HG03439 (cell line): ENCODE measurements at regions not wholly inside any gene's neighbourhood (a gene's known extent, or its start where the extent isn't known, plus 50 kb on each side); places are given as distances from the start of the nearest gene placed in this dataset.
"Not testable (repeated sequence)": the region's sequence is repeated elsewhere in the genome, so short reads cannot be mapped to it uniquely, and the experiment has no call there.

Experiments used
- ATAC-seq: cut with Tn5 transposase; IDR thresholded peaks from one replicate; pipeline ENCODE4 v1.9.1; 2021; ENCODE audit warnings: mild to moderate bottlenecking, moderate library complexity; ENCODE audit not compliant: unreplicated experiment

DNA sequence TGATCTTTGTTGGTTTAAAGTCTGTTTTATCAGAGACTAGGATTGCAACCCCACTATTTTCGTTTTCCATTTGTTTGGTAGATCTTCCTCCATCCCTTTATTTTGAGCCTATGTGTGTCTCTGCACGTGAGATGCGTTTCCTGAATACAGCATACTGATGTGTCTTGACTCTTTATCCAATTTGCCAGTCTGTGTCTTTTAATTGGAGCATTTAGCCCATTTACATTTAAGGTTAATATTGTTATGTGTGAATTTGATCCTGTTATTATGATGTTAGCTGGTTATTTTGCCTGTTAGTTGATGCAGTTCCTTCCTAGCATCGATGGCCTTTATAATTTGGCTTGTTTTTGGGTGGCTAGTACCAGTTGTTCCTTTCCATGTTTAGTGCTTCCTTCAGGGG, 177.2 kb upstream of the RPS23 start:
- ATAC-seq, result not testable (repeated sequence)

DNA sequence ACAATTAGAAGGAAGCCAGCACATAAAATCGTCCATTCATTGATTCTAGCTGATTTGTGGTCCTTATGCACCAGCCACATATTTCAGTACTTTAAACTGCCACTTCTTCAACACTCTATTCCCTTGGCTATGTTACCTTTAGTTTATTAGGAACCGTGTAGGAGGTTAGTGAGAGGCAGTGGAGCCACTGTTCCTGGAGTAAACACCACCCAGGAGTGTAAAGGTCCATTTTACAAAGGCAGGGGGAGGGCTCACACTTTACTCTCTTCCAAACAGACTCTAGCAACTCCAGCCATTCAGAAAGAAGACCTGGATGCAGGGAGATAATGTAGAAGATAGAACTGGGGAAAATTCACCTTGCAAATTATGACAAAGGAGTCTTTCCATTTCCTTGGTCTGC, 170.2 kb upstream of the RPS23 start:
- ATAC-seq, result no peak

- no peak for ATAC-seq
Measured at GRCh38 chr5:82447913-82448312, 169.8 kb upstream of the RPS23 start.

GRCh38 chr5:82446809-82447208, 168.7 kb upstream of the RPS23 start:
- no peak for ATAC-seq

DNA sequence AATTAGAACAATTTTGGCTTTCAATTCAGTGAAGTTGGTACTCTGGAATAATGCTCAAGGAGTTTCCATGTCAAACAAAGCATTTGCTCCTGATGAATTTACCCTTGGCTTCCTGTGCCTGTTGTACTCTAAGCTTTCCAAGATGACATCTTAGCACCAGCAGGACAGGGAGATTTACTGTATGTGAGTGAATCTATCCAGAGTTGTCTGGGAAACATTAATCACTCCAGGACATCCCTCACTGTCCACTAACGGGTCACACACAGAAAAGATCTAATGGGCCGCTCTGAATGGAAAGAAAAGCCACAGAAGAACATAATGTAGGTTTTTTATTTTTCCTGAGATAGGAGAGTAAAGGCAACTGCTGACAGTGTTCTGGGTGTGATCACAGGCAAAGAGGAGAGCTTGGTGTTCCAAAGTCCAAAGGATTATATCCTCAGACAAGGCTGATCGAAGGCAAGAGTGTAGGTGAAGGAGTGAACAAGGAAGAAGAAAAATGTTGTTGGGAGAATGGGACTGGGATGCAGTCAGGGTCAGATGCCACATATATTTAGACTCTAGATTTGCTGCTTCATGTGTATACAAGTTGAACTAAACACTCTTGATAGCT, 167.7 kb upstream of the RPS23 start:
- no peak for ATAC-seq

DNA sequence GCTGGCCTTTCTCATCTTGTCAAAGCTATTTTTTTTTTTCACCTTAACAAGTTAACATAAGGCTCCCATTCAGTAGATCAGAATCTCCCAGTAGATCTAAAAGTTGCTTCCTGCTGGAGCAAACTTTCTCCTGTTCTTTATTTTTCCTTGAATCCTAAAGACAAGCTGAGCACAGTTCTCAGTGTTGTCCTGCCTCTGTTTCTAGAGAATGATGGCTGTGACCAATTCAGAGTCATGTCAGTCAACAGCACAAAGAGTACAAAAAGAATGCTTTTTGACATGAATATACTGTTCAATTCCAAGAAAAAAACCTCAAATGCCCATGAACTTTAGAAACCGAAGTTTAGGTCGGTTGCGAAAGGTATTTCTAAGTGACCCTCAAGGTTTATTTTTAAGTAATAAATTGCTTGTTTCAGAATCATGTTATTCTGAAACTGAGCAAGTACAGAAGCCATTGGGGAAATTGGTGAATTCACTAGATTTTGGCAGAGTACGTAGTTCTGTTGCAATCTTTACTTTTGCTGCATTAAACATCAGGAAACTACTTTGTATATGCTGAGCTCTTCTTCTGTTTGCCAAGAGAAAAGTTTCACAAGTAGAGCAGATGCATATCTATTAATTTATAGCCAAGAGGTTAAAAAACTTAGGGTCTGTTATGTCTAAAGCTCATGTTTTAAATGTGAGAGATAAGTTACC, 161.7 kb upstream of the RPS23 start:
- ATAC-seq, result no peak

DNA sequence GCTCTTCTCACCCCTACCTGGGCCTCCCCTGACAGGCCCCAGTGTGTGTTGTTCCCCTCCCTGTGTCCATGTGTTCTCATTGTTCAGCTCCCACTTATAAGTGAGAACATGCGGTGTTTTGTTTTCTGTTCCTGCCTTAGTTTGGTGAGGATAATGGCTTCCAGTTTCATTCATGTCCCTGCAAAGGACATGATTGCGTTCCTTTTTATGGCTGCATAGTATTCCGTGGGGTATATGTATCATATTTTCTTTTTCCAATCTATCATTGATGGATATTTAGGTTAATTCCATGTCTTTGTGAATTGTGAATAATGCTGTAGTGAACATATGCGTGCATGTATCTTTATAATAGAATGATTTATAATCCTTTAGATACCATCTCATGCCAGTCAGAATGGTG, 159.4 kb upstream of the RPS23 start:
- ATAC-seq, result not testable (repeated sequence)

- no peak for ATAC-seq
Measured at GRCh38 chr5:82436291-82436690, 158.1 kb upstream of the RPS23 start.

GRCh38 chr5:82434696-82435660, 156.8 kb upstream of the RPS23 start:
- ATAC-seq, result not testable (repeated sequence)

- no peak for ATAC-seq
Measured at GRCh38 chr5:82426464-82427154, 148.5 kb upstream of the RPS23 start.

- no peak for ATAC-seq
Measured at GRCh38 chr5:82425591-82425990, 147.4 kb upstream of the RPS23 start.

GRCh38 chr5:82424211-82424610, 146.1 kb upstream of the RPS23 start:
- no peak for ATAC-seq

DNA sequence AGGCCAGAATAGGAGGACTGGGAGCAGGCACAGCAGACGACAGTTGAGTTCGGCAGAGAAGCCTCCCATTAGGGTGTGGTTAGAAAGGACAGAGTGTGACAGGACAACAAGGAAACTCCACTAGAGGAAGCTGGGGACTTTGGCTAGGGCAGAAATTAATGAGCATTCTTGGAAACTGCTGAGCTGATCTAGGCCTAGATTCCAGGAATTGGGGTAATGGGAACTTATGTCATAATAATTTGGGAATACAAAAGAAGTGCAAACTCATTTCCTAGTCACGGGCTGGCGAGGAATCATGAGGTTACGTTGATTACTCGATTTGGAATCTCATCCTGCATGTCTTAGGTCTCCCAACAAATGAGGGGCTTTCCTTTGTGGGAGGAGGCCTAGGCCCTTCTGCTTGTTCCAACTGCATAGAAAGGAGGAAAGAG, 144.6 kb upstream of the RPS23 start:
- ATAC-seq, result no peak

DNA sequence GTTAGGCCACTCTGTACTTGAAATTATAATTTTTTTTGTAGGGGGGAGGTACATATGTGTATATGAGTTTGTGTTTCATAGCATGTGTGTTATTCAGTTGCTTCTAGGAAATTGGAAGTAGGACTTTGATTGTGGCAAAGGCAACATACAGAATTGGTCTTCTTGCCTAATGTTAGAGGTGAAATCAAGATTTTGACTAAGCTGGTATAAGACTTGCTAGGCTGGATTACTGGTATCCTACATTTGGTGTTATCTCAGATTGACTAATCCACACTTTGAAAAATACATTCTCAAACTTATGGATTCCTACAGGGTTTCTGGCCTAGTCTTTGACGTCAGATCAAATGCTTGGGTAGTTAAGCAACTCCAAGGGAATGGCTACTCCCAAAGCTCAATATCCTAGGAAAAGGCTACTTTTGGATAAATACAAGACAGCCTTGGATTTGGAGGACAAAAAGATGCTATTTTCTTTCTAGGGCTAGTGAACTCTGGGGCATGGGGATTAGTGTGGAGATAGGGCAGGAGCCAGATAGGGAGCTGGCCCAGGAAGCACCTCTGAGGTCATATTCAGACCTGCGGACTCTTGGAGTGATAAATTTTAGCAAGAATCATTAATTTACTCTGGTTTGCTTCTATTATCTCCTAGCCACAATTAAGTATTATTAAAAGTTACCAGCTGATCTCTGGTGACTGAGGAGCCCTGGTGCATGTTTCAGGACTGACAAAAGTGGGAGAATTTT, 144.0 kb upstream of the RPS23 start:
- no peak for ATAC-seq

GRCh38 chr5:82421119-82421518, 143.0 kb upstream of the RPS23 start:
- ATAC-seq, result no peak

GRCh38 chr5:82420524-82420923, 142.4 kb upstream of the RPS23 start:
- not testable (repeated sequence) for ATAC-seq

GRCh38 chr5:82419559-82420332, 141.6 kb upstream of the RPS23 start:
- no peak for ATAC-seq

DNA sequence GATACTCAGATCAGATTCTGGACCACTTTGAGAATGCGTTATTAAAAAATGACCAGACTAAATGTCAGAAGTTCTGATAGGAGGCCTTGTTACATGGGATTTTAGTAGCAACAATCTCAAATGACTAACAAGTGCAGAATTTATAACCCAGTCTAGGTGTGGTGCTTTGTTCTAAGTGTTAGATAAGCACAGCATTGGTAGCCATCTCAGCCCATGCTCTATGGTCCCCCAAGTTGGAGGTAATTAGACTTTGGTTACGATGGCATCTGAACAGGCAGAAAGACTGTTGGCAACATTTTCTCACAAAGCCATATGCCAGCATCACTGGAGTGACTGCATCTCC, 140.4 kb upstream of the RPS23 start:
- ATAC-seq, result no peak

DNA sequence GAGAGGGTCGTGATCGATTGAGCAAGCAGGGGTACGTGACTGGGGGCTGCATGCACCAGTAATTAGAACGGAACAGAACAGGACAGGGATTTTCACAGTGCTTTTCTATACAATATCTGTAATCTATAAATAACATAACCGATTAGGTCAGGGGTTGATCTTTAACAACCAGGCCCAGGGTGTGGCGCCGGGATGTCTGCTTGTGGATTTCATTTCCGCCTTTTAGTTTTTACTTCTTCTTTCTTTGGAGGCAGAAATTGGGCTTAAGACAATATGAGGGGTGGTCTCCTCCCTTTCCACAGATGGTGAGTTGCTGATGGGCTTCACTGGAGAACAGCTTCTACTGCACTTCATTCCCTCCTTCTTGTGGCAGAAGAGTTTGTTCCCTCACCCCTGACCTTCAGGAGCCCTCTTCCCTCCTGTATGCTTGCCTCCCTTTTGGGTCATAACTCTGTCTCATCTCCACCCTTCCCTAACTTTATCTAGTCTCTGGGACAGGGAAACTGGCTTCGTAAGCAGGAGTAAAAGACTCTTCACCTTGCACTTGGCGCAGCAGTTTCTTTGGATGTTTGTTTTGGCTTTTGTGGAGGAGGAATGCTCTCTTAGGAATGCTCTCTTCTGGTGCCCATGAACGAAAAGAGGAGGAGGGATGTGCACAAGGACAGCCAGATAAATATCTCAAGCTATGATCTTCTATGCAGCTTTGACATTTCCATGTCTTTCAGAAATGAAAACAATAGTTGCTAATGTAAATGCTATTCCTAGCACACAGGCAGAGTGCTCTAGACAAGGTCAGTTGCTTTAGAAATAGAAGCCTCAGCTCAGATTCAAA, 139.8 kb upstream of the RPS23 start:
- no peak for ATAC-seq
